LNCAP (cell line): ENCODE measurements at regions not wholly inside any gene's neighbourhood (a gene's known extent, or its start where the extent isn't known, plus 50 kb on each side); places are given as distances from the start of the nearest gene placed in this dataset.

Experiments used
- TF ChIP-seq, protein P1 (sequence below): fragments of 450-650 bp; IDR thresholded peaks from 2 replicates; pipeline ENCODE4 v1.5.1; 2017; ENCODE audit warnings: mild to moderate bottlenecking

DNA sequence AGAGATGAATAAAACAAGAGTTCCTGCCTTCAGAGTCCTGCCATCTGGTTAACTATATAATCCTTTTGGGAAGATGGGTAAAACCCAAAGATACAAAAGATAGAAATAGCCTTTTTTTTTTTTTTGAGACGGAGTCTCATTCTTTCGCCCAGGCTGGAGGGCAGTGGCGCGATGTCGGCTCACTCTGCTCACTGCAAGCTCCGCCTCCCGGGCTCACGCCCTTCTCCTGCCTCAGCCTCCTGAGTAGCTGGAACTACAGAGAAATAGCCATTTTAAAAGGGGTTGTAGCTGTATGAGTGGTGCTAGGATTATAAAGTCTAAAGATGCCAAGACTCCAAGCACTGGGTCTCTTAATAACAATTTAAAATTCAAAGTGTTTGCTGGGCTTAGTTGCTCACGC is 97.2 kb downstream of the KDR start:
- TF ChIP-seq, protein P1, sequence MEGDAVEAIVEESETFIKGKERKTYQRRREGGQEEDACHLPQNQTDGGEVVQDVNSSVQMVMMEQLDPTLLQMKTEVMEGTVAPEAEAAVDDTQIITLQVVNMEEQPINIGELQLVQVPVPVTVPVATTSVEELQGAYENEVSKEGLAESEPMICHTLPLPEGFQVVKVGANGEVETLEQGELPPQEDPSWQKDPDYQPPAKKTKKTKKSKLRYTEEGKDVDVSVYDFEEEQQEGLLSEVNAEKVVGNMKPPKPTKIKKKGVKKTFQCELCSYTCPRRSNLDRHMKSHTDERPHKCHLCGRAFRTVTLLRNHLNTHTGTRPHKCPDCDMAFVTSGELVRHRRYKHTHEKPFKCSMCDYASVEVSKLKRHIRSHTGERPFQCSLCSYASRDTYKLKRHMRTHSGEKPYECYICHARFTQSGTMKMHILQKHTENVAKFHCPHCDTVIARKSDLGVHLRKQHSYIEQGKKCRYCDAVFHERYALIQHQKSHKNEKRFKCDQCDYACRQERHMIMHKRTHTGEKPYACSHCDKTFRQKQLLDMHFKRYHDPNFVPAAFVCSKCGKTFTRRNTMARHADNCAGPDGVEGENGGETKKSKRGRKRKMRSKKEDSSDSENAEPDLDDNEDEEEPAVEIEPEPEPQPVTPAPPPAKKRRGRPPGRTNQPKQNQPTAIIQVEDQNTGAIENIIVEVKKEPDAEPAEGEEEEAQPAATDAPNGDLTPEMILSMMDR, result no peak

DNA sequence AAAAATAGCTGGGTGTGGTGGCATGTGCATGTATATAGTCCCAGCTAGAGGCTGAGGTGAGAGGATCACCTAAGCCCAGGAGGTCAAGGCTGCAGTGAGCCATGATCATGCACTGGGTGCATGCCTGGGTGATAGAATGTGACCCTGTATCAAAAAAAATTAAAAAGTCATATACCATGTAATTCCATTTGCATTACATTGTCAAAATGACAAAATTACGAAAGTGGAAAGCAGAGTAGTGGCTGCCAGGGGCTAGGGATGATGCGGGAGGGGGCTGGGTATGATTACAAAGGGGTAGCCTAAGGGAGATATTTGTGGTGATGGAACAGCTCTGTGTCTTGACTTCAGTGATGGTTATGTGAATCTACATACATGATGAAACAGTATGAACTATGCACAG is 97.8 kb downstream of the KDR start:
- TF ChIP-seq, protein P1, result no peak

DNA sequence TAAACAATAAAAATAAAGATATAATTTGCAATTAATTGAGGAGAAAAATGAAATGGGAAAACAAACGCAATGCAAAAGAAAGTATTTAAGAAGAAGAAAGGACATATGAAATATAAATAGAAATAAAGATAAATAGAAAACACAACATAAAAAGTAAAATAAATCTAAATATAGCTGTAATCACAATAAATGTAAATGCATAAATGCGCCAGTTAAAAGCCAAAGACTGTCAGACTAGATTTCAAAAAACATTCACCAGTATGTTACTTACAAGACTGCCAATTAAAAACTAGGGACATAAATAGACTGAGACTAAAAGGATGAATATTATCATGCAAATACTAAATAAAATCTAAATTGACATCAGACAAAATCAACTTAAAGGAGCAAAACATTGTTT is 102.4 kb downstream of the KDR start:
- TF ChIP-seq, protein P1, result no peak

DNA sequence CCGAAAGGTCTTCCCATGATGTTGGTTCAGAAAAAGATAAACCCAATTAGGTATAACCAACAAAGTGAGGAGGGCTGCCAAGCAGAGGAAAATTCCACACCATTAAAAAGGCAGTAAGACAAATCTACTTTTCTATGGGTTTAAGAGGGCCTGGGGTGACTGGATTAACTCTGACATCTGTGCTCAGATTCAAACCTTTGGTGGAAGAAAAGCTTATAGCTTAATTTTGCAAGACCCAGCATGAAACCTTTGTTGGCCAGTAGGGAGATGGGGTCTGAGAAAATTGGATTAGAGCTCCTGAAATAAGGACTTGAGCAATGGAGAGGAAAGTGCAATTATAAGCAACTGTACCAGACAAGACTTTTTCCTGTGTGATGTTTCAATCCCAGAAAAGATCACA is 104.2 kb downstream of the KDR start:
- TF ChIP-seq, protein P1, result no peak

DNA sequence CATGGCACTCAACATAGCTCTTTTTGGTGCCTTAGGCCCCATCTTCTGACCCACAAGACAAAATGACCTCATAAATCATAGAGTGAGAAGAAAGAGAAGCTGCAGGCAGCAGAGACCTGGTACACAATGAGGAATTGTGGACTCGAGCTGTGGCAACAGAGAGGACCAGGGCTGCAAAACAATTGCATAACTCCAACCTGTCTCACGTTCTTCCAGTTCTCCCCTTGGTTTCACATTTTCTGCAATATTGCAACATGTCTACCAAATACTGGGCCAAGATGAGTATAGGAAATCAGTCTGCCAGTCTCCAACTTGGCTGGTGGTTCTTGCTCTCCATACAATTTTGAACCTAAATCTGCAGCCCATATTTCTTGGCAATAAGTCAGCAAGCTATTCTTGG is 105.3 kb downstream of the KDR start:
- TF ChIP-seq, protein P1, result no peak

DNA sequence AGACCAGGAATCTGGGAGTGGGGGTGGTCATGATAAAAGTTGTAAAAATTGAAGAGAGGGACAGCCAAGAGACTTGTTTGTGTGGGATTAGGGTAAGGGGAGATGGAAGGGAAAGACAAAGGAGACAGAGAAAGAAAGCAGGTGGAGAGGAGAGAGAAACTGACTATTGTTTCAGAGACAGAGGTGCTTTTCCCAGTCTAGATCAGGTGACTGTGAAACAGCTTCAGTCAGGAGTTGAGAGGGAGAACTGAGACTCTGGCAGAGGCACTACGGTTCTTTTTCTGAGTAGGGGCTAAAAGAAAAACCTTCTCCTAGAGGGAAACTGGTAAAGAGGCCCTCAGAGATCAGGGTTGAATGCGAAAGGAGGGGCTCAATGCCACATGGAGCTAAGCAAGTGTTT is 106.4 kb downstream of the KDR start:
- TF ChIP-seq, protein P1, result no peak

DNA sequence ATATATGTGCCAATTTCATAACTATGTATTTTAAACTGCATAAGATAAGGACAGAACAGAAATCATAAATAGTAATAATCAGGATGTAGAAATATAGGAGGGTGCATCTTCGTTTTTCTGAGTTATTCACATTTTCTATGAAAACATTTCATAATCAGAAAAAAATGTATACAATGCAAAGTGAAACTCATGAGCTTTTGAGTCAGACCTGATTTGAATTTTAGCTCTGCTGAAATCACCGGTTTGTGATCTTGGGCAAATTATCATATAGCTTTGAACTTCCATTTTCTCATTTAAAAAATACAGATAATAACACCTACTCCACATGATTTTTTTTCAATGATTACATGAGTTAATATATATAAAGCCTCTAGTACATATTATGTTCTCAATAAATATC is 106.9 kb downstream of the KDR start:
- TF ChIP-seq, protein P1, result no peak

DNA sequence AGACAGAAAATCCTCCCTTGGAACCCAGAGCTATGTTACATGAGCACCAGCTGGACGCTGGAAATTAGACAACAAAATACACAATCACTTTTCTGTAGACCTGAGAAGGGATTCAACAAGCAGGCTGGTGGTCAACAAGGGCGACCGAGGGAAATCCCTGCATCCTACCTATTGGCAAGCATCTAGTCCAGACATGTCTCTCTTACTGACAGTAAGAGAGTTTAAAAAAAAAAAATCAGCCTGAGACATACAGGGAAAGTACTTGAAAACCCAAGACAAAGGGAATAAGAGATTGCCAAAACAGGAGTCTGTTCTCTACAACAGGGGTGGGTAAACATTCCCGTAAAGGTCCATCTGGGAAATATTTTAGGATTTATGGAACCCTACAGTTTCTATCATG is 108.0 kb downstream of the KDR start:
- TF ChIP-seq, protein P1, result no peak
